Activated CD8-positive, alpha-beta T cell treated with anti-CD3 and anti-CD28 coated beads, Interleukin-2, amount 10 ng/mL, durations not matched to agents 7 days and 5 days (primary cell): ENCODE measurements at regions not wholly inside any gene's neighbourhood (a gene's known extent, or its start where the extent isn't known, plus 50 kb on each side); places are given as distances from the start of the nearest gene placed in this dataset.
"Not testable (repeated sequence)": the region's sequence is repeated elsewhere in the genome, so short reads cannot be mapped to it uniquely, and the experiment has no call there.

Source experiments
- ATAC-seq: fragments of 150-1000 bp; cut with Tn5 transposase; one replicate; pipeline ENCODE4 v1.10.0; 2021; ENCODE audit warnings: moderate library complexity
- CTCF ChIA-PET: fragments of 350-600 bp; sonication (Branson Sonifier 250); formaldehyde crosslinking; loops from one replicate; lab custom pipeline; 2021; ENCODE audit warnings: antibody characterized with exemption; lab: Charles Lee
- POLR2A ChIA-PET: fragments of 350-600 bp; sonication (Branson Sonifier 250); formaldehyde crosslinking; loops from one replicate; lab custom pipeline; 2021; ENCODE audit warnings: antibody characterized with exemption; lab: Charles Lee
- DNase-seq: peaks from one replicate; pipeline ENCODE4 v3.0.0-alpha.2; 2020
- H3K27ac Mint-ChIP-seq: one replicate; pipeline ENCODE4 v1.8.0; 2021; ENCODE audit warnings: mild to moderate bottlenecking, mixed read lengths
- H3K27me3 Mint-ChIP-seq: one replicate; pipeline ENCODE4 v1.8.0; 2021; ENCODE audit warnings: low read depth, mixed read lengths
- H3K36me3 Mint-ChIP-seq: one replicate; pipeline ENCODE4 v1.8.0; 2021; ENCODE audit warnings: low read depth, mixed read lengths
- H3K4me1 Mint-ChIP-seq: one replicate; pipeline ENCODE4 v1.8.0; 2021; ENCODE audit warnings: low read depth, mixed read lengths
- H3K4me3 Mint-ChIP-seq: one replicate; pipeline ENCODE4 v1.8.0; 2021; ENCODE audit warnings: mild to moderate bottlenecking, mixed read lengths
- H3K9me3 Mint-ChIP-seq: one replicate; pipeline ENCODE4 v1.8.0; 2022; ENCODE audit warnings: mixed read lengths; ENCODE audit not compliant: insufficient read depth

GRCh38 chr2:146544701-146545100 is 1300.1 kb upstream of the ACVR2A start:
- Mint-ChIP-seq H3K27ac (no peak overlapping the region), H3K9me3 (no peaks in the 10 kb centered on the region), H3K4me1 (no peaks in the 10 kb centered on the region), H3K36me3 (no peaks in the 10 kb centered on the region), H3K27me3 (no peaks in the 10 kb centered on the region), H3K4me3 (no peak overlapping the region)
- ATAC-seq (no peak), DNase-seq (no peak)
- ChIA-PET CTCF (no interaction called here), POLR2A (no interaction called here)

DNA sequence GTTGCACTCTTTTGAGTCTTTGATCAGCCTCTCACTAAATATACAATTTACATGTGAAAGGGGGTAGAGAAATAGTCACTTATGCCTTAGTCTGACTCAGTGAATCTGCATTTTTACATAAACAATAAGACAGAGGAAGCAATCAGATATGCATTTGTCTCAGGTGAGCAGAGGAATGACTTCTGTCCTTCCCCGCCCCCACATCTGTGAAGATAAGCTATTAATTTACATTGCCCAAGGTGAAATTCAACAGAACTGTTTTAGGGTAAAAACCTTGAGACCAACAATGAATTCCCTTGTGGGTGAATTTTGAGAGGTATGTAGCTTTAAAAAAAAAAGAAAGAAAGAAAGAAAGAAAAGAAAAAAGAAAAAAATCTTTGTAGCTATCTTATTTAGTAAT is 1302.9 kb upstream of the ACVR2A start:
- H3K27ac Mint-ChIP-seq: no peak overlapping the region
- no peak overlapping the region for H3K4me3 Mint-ChIP-seq
- no peaks in the 10 kb centered on the region for H3K4me1 Mint-ChIP-seq
- ATAC-seq: no peak
- H3K27me3 Mint-ChIP-seq: no peaks in the 10 kb centered on the region
- POLR2A ChIA-PET: no interaction called here
- CTCF ChIA-PET: no interaction called here
- H3K36me3 Mint-ChIP-seq: no peaks in the 10 kb centered on the region
- DNase-seq: no peak
- H3K9me3 Mint-ChIP-seq: no peaks in the 10 kb centered on the region

DNA sequence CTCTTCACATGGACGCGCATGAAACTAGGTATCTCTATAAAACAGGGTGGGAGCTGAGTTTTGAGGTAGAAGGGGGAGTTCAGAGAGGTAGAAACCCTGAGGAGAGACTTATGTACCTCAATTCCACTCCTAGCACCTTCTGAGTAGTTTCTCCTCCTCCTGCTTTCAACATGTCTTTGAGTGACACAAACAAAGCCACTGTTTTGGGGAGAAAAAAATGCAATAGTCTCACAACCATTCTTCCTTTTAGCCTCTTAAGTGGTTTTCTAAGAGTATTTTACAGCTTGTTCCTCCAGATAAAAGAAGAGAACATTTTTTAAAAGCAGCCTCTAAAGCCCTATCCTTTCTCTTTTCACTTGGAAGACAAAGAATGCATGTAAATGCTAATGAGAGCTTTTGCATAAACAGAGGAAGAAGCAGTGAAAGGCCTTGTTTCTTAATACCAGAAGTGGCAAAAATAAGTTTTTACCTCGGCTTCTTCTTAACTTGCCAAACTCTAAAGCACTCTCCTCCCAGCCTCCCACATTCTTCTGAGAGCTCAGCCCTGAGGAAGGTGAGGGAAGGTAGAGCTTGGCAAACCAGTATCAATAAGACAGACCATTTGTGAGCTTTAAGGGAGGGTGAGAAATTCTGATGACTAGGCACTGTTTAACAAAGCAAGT is 1304.4 kb upstream of the ACVR2A start:
- Mint-ChIP-seq H3K4me3 (no peak overlapping the region), H3K27me3 (no peaks in the 10 kb centered on the region), H3K9me3 (no peaks in the 10 kb centered on the region), H3K4me1 (no peaks in the 10 kb centered on the region), H3K36me3 (no peaks in the 10 kb centered on the region), H3K27ac (no peak overlapping the region)
- DNase-seq (no peak), ATAC-seq (no peak)
- ChIA-PET CTCF (no interaction called here), POLR2A (no interaction called here)

DNA sequence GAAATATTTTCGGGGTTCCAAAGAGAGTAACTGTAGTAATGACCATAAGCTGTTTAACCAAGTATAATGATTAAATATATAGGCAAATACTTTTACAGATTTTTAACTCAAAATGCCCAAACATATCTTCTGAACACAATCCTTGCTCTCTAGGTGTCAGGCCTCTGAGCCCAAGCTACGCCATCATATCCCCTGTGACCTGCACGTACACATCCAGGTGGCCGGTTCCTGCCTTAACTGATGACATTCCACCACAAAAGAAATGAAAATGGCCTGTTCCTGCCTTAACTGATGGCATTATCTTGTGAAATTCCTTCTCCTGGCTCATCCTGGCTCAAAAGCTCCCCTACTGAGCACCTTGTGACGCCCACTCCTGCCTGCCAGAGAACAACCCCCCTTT is 1305.1 kb upstream of the ACVR2A start:
- H3K9me3 Mint-ChIP-seq, H3K27me3 Mint-ChIP-seq, H3K4me1 Mint-ChIP-seq, DNase-seq, POLR2A ChIA-PET, H3K36me3 Mint-ChIP-seq, H3K4me3 Mint-ChIP-seq, H3K27ac Mint-ChIP-seq, ATAC-seq, CTCF ChIA-PET: not testable (repeated sequence)

DNA sequence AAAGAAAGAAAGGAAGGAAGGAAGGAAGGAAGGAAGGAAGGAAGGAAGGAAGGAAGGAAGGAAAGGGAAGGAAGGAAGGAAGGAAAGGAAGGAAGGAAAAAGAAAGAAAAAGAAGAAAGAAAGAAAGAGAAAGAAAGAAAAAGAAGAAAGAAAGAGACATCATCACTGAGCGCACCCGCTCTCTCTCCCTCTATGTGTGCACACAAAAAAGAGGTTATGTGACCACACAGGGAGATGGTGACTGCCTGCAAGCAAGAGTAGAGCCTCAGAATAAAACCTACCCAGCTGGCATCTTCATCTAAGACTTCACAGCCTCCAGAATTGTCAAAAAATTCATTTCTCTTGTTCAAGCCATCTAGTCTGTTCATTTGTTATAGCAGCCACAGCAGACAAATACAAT is 1307.4 kb upstream of the ACVR2A start:
- DNase-seq (no peak), ATAC-seq (no peak)
- no peak overlapping the region for H3K27ac Mint-ChIP-seq
- peaks cover 7% of the 10 kb centered on the region for H3K9me3 Mint-ChIP-seq
- no peaks in the 10 kb centered on the region for H3K4me1 Mint-ChIP-seq
- H3K4me3 Mint-ChIP-seq: no peak overlapping the region
- ChIA-PET POLR2A (no interaction called here), CTCF (no interaction called here)
- H3K27me3 Mint-ChIP-seq: no peaks in the 10 kb centered on the region
- no peaks in the 10 kb centered on the region for H3K36me3 Mint-ChIP-seq

DNA sequence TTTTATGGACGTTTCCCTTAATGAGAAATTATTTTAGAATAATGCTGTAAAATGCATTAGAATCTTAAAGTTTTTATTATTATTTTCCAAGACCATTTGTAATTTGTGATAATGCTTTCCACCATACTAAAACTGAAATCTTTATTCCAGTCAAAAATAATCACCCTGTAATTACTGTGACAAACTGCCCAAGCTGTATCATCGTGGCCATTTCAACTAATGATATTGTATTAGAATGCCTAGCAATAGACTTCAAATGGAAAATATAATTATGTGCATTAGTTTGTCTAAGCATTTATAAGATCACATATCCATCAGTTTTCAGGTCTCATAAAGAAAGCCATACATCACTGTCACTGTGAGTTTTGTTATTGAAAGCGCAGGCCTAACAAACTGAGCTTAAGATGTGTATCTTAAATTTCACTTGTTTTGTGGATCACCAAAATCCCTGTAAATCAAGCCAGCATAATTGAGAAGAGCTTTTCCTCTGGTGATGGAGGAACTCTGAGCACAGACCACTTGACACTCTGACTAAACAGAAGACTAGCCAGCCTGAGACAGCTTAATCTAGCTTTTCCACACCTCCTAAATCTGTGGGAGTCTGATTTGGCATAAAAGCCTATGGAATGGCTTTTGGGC is 1312.2 kb upstream of the ACVR2A start:
- no peak for ATAC-seq
- Mint-ChIP-seq H3K4me1 (no peaks in the 10 kb centered on the region), H3K4me3 (no peak overlapping the region), H3K36me3 (no peaks in the 10 kb centered on the region), H3K27me3 (no peaks in the 10 kb centered on the region), H3K9me3 (peaks cover 7% of the 10 kb centered on the region), H3K27ac (no peak overlapping the region)
- ChIA-PET POLR2A (no interaction called here), CTCF (no interaction called here)
- DNase-seq: no peak

DNA sequence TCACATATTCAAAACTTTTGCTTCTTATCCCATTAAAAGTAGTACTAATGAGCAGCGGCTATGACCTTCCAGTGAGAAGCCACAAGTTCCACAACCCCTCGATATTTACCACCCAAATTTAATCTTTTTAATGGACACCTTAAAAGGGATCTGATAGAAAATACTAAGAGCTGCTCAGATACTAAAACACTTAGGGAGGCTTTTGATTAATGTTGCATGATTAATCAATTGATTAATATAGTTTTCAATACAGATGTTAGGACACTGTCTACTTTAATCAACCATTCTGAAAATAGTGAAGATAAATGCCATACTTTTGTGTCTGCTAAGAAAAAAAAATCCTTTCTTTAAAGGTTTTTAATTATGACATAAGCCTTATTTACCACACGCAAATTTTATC is 1312.8 kb upstream of the ACVR2A start:
- ChIA-PET POLR2A (no interaction called here), CTCF (no interaction called here)
- no peaks in the 10 kb centered on the region for H3K4me1 Mint-ChIP-seq
- H3K9me3 Mint-ChIP-seq: peaks cover 7% of the 10 kb centered on the region
- no peaks in the 10 kb centered on the region for H3K27me3 Mint-ChIP-seq
- no peak for ATAC-seq
- H3K4me3 Mint-ChIP-seq: no peak overlapping the region
- DNase-seq: no peak
- H3K36me3 Mint-ChIP-seq: no peaks in the 10 kb centered on the region
- H3K27ac Mint-ChIP-seq: no peak overlapping the region

DNA sequence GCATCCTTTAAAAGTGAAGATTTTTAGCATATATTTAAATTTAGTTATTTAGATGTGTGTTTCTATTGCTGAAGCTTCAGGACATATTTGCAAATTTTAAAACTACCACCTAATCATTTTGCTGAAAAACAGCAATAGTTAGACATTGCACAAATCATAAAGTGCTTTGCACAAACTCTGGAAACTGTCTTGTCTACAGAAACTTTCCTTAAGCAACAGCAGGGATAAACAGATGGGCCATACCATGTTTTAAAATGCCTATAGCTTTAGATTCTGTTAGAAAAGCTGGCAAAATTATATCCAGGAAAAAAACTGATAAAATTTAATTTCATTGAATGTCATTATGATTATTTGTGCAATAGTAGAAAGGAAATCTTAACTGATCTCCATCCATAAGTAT is 1313.9 kb upstream of the ACVR2A start:
- no peaks in the 10 kb centered on the region for H3K4me1 Mint-ChIP-seq
- no peaks in the 10 kb centered on the region for H3K36me3 Mint-ChIP-seq
- CTCF ChIA-PET: no interaction called here
- POLR2A ChIA-PET: no interaction called here
- DNase-seq (no peak), ATAC-seq (no peak)
- H3K4me3 Mint-ChIP-seq: no peak overlapping the region
- H3K27ac Mint-ChIP-seq: no peak overlapping the region
- H3K9me3 Mint-ChIP-seq: peaks cover 7% of the 10 kb centered on the region
- no peaks in the 10 kb centered on the region for H3K27me3 Mint-ChIP-seq

DNA sequence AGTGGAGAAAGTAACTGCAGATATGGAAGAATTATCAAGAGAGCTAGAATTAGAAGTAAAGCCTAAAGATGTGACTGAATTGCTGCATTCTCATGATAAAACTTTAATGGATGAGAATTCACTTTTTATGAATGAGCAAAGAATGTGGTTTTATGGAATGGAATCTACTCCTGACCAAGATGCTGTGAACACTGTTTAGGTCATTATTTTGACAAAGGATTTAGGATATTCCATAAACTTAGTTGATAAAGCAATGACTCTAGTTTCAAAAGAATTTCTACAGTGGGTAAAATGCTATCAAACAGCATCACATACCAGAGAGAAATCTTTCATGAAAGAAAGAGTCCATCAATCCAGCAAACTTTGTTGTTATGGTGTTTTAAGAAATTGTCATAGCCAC is 1317.7 kb upstream of the ACVR2A start:
- DNase-seq (no peak), ATAC-seq (no peak)
- Mint-ChIP-seq H3K27ac (no peak overlapping the region), H3K36me3 (no peaks in the 10 kb centered on the region), H3K4me3 (no peak overlapping the region), H3K4me1 (no peaks in the 10 kb centered on the region), H3K27me3 (no peaks in the 10 kb centered on the region), H3K9me3 (no peaks in the 10 kb centered on the region)
- POLR2A ChIA-PET: no interaction called here
- CTCF ChIA-PET: no interaction called here

DNA sequence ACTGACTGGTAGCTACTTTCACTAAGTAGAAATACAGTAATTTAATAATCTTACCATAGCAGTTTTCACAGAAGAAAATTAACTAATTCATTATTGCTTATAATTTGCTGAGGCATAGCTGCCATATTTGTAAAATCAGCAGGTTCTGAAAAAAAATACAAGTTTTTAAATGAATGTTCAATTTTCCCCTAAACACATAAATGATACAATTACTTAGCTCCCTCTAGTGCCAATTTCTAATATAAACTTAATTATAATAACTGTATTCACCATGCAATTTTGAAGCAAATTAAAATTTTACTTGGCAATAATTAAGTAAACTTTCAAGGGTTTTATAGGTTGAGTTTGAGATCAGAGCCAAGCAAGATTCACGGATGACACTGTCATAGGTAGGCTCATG is 1321.6 kb upstream of the ACVR2A start:
- no peak for DNase-seq
- Mint-ChIP-seq H3K4me1 (no peaks in the 10 kb centered on the region), H3K27ac (no peak overlapping the region), H3K4me3 (no peak overlapping the region), H3K27me3 (no peaks in the 10 kb centered on the region), H3K9me3 (no peaks in the 10 kb centered on the region), H3K36me3 (no peaks in the 10 kb centered on the region)
- POLR2A ChIA-PET: no interaction called here
- no peak for ATAC-seq
- CTCF ChIA-PET: no interaction called here

DNA sequence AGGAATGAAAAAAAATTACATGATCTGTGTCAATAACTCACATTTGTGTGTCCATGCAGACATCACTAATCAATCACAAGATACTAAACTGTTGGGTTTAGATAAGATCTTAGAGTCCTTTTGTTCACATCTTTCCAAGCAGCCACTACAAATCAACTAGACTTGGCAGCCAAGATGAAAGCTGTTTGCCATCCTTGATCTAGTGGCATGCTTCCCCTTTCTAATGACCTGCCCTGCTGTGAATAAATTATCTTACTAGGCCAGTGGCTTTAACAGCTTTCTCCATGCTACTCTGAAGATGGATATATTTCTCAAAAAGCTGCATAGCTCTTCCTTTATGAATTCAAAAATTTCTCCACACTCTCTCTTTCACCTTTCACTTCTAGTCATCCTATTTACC is 1338.0 kb upstream of the ACVR2A start:
- Mint-ChIP-seq H3K27ac (no peak overlapping the region), H3K9me3 (peaks cover 8% of the 10 kb centered on the region), H3K36me3 (no peaks in the 10 kb centered on the region), H3K27me3 (no peaks in the 10 kb centered on the region), H3K4me3 (no peak overlapping the region), H3K4me1 (no peaks in the 10 kb centered on the region)
- CTCF ChIA-PET: no interaction called here
- POLR2A ChIA-PET: no interaction called here
- DNase-seq: no peak
- no peak for ATAC-seq

- no peak for DNase-seq
- CTCF ChIA-PET: no interaction called here
- Mint-ChIP-seq H3K4me3 (no peak overlapping the region), H3K27me3 (no peaks in the 10 kb centered on the region), H3K4me1 (no peaks in the 10 kb centered on the region), H3K36me3 (no peaks in the 10 kb centered on the region), H3K27ac (no peak overlapping the region), H3K9me3 (peaks cover 8% of the 10 kb centered on the region)
- POLR2A ChIA-PET: no interaction called here
- ATAC-seq: no peak
Observed at GRCh38 chr2:146503366-146503765, 1341.5 kb upstream of the ACVR2A start.

DNA sequence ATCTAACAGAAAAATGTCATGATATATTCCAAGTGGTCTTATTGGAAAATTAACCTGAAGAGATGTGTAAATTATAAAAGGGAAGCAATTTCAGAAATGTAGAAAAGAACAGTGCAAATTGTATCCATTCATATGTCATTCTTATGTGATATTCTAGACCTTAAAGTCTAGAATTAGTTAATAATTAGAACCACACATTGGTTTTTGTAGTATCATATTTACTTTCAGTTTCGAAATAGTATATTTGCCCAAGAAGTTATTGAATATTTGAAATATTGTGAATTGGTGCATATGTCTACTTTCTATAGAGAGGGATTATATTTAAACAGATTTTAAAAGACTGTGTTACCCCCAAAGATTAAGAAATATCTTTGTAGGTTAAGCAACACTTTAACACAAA is 1348.6 kb upstream of the ACVR2A start:
- Mint-ChIP-seq H3K27me3 (no peaks in the 10 kb centered on the region), H3K27ac (no peak overlapping the region), H3K36me3 (no peaks in the 10 kb centered on the region), H3K4me3 (no peak overlapping the region), H3K9me3 (peaks cover 6% of the 10 kb centered on the region), H3K4me1 (no peaks in the 10 kb centered on the region)
- POLR2A ChIA-PET: no interaction called here
- ATAC-seq (no peak), DNase-seq (no peak)
- CTCF ChIA-PET: no interaction called here
